Muscle layer of duodenum (tissue), 2 donors: ENCODE measurements at regions not wholly inside any gene's neighbourhood (a gene's known extent, or its start where the extent isn't known, plus 50 kb on each side); places are given as distances from the start of the nearest gene placed in this dataset.

ENCODE experiments used
- H3K27ac ChIP-seq: one replicate; pipeline ENCODE4 v1.7.0; 2013; ENCODE audit warnings: mild to moderate bottlenecking, low read length
- H3K27me3 ChIP-seq: one replicate; pipeline ENCODE4 v1.7.0; 2013; ENCODE audit warnings: low read depth, mild to moderate bottlenecking, control low read depth, low read length
- H3K36me3 ChIP-seq, 2 donors: one replicate each; pipeline ENCODE4 v1.7.0; 2013; ENCODE audit warnings: low read length in 2 of 2, control low read depth in 1 of 2, mild to moderate bottlenecking in 1 of 2; ENCODE audit not compliant: insufficient read depth in 2 of 2, control insufficient read depth in 1 of 2
- H3K4me1 ChIP-seq, 2 donors: one replicate each; pipeline ENCODE4 v1.7.0; 2013; ENCODE audit warnings: low read length in 2 of 2, mild to moderate bottlenecking in 2 of 2, control low read depth in 1 of 2, moderate library complexity in 1 of 2; ENCODE audit not compliant: insufficient read depth in 2 of 2, control insufficient read depth in 1 of 2
- H3K4me3 ChIP-seq, 2 donors: one replicate each; pipeline ENCODE4 v1.7.0; 2013; ENCODE audit warnings: low read length in 2 of 2, low read depth in 1 of 2, mild to moderate bottlenecking in 1 of 2
- H3K9me3 ChIP-seq, 2 donors: one replicate each; pipeline ENCODE4 v1.7.0; 2013; ENCODE audit warnings: low read length in 2 of 2, control low read depth in 1 of 2, mild to moderate bottlenecking in 1 of 2; ENCODE audit not compliant: control insufficient read depth in 1 of 2
- donor health status: healthy.

DNA sequence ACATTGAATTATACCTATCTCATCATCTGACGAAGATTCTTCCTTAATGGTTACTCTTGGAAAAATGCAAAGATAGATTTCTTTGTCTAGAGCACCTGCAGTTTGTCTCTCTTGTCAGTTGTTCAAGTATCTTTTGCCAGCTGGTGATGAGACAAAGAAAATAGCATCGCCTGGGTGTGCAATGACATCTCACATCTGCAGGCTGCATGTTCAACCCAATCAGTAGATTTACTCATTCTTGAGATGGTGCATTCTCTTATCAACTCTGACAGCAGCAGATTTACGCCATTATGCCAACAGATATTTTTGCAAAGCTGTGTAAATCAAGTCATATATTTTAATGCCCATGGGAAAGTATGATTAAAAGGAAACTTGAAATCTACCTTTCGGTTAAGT lies 164.6 kb upstream of the PDGFD start:
- Histone ChIP-seq H3K4me3 (no peak overlapping the region), H3K27me3 (no peaks in the 10 kb centered on the region), H3K4me1 (no peaks in the 10 kb centered on the region), H3K27ac (no peak overlapping the region), H3K36me3 (no peaks in the 10 kb centered on the region), H3K9me3 (no peaks in the 10 kb centered on the region)

DNA sequence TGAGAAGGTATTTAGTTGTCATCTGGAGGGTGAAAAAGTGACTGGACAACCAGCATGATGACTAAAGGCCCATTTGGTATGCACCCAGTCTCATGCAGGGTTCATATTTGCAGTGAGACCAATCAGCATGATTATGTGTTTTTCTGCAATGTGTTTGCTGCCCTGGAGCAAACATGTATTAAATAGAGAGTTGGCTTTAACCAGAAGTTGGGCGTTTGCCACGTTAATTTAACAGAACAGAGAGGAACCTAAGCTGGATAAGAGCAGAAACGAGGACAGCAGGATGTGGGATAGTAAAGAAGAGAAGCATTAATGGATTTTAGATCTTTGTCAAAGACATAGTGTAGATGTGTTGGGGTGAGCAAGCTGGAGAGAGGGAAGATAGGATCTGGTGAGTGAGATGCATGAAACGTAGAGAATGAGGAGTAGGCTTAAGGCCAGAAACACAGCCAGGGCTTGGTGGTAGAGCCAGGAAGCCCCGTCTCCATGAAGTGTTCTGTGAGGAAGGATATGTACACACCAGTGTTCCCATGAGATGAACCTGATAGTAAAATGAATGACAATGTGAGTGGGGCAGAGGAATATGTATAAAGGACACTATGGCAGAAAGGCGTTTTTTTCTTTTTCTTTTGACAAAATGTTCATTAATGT lies 164.0 kb upstream of the PDGFD start:
- Histone ChIP-seq H3K9me3 (no peaks in the 10 kb centered on the region), H3K4me1 (no peaks in the 10 kb centered on the region), H3K4me3 (no peak overlapping the region), H3K27ac (no peak overlapping the region), H3K27me3 (no peaks in the 10 kb centered on the region), H3K36me3 (no peaks in the 10 kb centered on the region)

DNA sequence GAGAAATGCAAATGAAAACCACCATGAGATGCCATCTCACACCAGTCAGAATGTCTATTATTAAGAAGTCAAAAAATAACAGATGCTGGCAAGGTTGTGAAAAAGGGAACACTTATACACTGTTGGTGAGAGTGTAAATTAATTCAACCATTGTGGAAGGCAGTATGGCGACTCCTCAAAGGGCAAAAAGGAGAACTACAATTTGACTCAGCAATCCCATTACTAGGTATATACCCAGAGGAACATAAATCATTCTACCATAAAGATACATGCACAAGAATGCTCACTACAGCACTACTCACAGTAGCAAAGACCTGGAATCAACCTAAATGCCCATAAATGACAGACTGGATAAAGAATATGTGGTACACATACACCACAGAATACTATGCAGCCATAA lies 161.1 kb upstream of the PDGFD start:
- Histone ChIP-seq H3K9me3 (no peaks in the 10 kb centered on the region), H3K27ac (no peak overlapping the region), H3K27me3 (no peaks in the 10 kb centered on the region), H3K4me3 (no peak overlapping the region), H3K36me3 (no peaks in the 10 kb centered on the region), H3K4me1 (peaks cover 0 to 3% of the 10 kb centered on the region in 2 donors)

DNA sequence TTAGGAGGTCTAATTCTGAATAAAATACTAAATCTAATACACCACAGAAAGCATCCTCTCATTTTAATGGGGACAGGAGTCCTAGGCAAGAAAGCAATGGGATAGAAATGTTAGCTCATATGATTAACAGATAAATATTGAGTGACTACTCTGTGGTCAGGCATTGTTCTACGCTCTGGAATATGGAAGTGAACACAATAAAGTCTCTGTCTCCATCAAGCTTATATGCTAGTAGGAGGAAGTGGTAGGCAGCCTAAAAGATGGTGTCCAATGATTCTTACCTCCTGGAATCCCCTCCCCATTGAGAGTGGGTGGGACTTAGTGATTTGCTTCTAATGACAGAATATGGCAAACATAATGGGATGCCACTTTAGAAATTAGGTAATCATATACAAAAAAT lies 160.3 kb upstream of the PDGFD start:
- Histone ChIP-seq H3K9me3 (no peaks in the 10 kb centered on the region), H3K4me1 (peaks cover 0 to 4% of the 10 kb centered on the region in 2 donors), H3K4me3 (no peak overlapping the region), H3K27ac (no peak overlapping the region), H3K36me3 (no peaks in the 10 kb centered on the region), H3K27me3 (no peaks in the 10 kb centered on the region)

DNA sequence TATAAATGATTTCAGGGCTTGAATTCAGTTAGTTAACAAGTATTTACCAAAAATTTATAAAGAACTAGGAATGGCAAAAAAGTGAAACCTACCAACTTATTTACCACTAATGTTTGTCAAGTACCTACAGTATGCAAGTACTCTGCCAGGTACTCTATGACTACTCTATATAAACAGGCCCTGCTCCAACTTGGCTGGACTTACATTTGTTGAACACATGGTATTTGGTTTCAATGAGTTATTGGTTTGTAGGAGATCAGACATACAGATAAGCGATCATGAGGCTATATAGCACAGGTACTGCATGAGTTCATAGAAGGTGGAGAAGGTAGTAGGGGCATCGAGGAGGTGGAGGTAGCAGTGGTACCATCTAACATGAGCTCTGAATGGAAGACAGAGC lies 159.9 kb upstream of the PDGFD start:
- Histone ChIP-seq H3K4me1 (peaks cover 0 to 4% of the 10 kb centered on the region in 2 donors), H3K9me3 (no peaks in the 10 kb centered on the region), H3K4me3 (no peak overlapping the region), H3K27me3 (no peaks in the 10 kb centered on the region), H3K27ac (no peak overlapping the region), H3K36me3 (no peaks in the 10 kb centered on the region)

DNA sequence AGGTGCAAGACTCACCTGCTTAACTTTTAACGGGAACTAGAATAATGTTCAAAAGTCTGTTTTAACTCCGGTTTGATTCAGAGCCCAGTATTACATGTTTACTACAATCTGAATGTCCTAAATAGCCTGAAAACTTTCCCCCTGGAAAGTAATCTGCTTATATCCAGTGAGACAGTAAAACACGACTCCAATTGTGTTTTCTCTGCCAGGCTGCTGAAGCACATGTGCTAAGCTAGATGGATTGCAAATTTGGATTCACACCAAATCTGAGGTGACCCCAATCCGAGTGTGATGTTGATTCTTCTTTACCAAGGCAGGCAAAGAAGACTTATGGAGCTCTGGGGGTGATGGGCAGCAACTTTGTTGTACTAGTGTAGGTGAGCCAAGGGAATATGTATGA lies 158.7 kb upstream of the PDGFD start:
- H3K4me1 ChIP-seq, result peaks cover 0 to 4% of the 10 kb centered on the region in 2 donors
- H3K9me3 ChIP-seq, result no peaks in the 10 kb centered on the region
- no peaks in the 10 kb centered on the region for H3K27me3 ChIP-seq
- no peak overlapping the region for H3K4me3 ChIP-seq
- no peak overlapping the region for H3K27ac ChIP-seq
- H3K36me3 ChIP-seq, result no peaks in the 10 kb centered on the region

DNA sequence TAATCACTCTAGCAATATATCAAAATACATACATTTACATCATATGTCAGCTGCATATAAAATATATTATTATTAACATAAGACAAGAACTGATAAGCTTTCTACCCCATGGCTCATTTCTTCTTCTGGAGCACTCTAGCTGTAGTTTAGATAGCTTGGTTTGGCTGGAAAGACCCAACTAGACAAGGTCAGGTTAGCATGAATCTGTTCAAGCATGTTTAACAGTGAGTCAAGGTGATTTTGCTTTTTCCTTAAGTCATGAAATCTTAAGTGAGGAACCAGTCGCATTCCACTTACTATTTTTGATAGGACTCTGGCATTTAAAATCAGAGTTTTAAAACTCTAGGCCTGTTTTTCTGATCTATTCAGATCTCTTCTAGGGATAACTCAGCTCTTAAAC lies 157.0 kb upstream of the PDGFD start:
- no peak overlapping the region for H3K27ac ChIP-seq
- no peaks in the 10 kb centered on the region for H3K27me3 ChIP-seq
- H3K4me3 ChIP-seq, result no peak overlapping the region
- no peaks in the 10 kb centered on the region for H3K36me3 ChIP-seq
- no peaks in the 10 kb centered on the region for H3K9me3 ChIP-seq
- peaks cover 0 to 4% of the 10 kb centered on the region in 2 donors for H3K4me1 ChIP-seq

DNA sequence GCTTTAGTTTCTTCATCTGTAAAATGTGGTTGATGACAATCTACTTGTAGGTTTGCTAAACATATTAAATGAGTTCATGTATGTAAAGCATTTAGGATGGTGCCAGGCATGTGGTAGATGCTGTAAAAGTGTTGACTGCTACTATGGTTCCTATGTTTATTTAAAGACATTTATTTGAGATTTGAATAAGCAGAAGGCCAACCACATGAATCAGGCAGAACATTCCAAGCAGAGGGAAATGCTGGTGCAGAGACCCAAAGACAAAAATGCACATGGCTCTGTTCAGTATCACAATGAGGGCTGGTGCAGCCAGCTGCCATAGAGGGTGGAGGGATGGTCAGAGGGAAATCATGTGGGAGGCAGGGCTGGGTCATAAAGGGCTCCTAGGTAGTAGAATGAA lies 156.2 kb upstream of the PDGFD start:
- H3K4me3 ChIP-seq, result no peak overlapping the region
- no peaks in the 10 kb centered on the region for H3K36me3 ChIP-seq
- H3K9me3 ChIP-seq, result no peaks in the 10 kb centered on the region
- peaks cover 0 to 4% of the 10 kb centered on the region in 2 donors for H3K4me1 ChIP-seq
- no peak overlapping the region for H3K27ac ChIP-seq
- H3K27me3 ChIP-seq, result no peaks in the 10 kb centered on the region

DNA sequence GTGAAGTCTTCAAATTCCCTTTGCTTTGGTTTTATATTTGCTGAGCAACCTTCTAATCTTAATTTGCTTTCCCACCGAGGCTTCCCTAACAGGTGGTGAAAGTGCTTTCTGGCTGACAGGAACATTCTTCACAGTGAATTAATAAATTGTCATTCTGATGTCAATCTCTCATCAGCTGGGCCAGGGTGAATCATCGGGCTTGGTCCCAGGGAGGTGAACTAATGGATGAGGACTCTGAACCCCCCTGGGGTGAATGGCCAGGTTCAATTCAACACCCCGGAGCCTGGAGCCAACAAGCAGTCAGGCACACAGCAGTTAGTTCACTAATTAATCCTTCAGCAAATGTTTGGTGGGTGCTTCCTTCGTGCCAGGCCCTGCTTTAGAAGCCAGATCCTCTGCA lies 155.4 kb upstream of the PDGFD start:
- Histone ChIP-seq H3K4me1 (peaks cover 0 to 4% of the 10 kb centered on the region in 2 donors), H3K27ac (no peak overlapping the region), H3K4me3 (no peak overlapping the region), H3K27me3 (no peaks in the 10 kb centered on the region), H3K9me3 (no peaks in the 10 kb centered on the region), H3K36me3 (no peaks in the 10 kb centered on the region)

DNA sequence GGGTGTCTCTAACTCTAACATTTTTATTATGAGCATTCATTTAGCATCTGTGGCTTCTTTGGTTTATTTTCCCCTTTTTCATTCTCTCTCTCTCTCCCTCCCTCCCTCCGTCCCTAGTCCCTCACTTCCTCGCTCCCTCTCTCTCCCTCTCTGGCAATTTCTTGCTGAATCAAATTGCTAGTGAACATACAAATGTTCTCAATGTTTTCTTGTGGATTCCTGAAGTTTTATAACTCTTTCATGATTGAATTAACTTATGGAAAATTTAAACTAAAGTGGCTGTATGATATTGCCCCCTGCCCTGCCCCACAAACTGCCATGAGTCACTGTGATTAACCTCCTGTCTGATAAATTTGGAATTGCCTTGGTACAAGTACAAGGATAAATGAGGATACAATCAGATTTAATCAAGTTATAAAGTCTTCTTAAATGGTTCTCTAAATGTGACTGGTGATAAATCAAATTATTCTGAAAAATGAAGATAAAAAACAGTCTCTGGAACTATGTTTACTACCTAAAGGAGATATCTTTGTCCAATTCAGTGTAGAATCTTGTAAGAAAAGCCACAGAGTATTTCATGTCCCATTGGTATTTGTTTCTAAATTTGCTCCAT lies 143.0 kb upstream of the PDGFD start:
- H3K9me3 ChIP-seq, result no peaks in the 10 kb centered on the region
- no peaks in the 10 kb centered on the region for H3K4me1 ChIP-seq
- H3K36me3 ChIP-seq, result no peaks in the 10 kb centered on the region
- no peak overlapping the region for H3K4me3 ChIP-seq
- no peak overlapping the region for H3K27ac ChIP-seq
- no peaks in the 10 kb centered on the region for H3K27me3 ChIP-seq

DNA sequence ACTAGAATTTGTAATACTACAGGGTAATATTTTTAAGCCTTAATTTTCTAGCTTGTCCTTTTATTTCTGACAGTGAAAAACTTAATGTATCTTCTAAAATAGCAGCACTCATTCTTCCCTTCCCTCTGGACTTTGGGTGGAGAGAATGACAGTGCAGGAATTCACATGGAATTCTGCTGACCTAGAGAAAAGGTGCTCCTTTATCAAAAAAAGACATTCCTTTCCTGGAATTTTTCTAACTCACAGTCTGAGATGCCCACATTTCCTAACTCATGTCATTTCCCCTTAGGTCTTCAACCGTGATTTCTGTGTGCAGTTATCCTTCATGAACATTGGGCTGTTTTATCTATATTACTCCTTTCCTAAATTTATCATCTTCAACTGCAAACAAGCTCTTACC lies 137.8 kb upstream of the PDGFD start:
- no peaks in the 10 kb centered on the region for H3K36me3 ChIP-seq
- no peaks in the 10 kb centered on the region for H3K9me3 ChIP-seq
- no peaks in the 10 kb centered on the region for H3K27me3 ChIP-seq
- H3K4me3 ChIP-seq, result no peak overlapping the region
- no peaks in the 10 kb centered on the region for H3K4me1 ChIP-seq
- no peak overlapping the region for H3K27ac ChIP-seq

DNA sequence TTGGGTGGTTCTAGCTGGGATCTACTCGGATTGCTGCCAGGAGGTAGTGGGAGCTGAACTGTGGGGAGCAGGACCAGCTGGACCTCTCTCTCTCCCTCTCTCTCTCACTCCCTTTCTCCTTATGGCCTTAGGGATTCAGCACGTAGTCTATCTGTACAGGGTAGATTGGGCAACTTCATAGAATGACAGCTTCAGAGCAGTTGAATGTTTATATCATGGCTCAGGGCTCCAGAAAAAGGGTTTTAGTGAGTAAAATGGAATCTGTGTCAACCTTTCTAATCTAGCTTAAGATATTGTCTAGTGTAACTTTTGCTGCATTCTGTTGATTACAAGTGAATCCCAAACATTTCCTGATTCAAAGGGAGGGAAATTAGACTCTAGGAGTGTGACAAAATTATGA lies 127.7 kb upstream of the PDGFD start:
- no peaks in the 10 kb centered on the region for H3K4me1 ChIP-seq
- no peak overlapping the region for H3K4me3 ChIP-seq
- no peaks in the 10 kb centered on the region for H3K27me3 ChIP-seq
- H3K36me3 ChIP-seq, result no peaks in the 10 kb centered on the region
- H3K27ac ChIP-seq, result no peak overlapping the region
- peaks cover 0 to 3% of the 10 kb centered on the region in 2 donors for H3K9me3 ChIP-seq
